ENCODE measurements at regions not wholly inside any gene's neighbourhood (a gene's known extent, or its start where the extent isn't known, plus 50 kb on each side); places are given as distances from the start of the nearest gene placed in this dataset.
A peak's percentile ranks its signal among the peaks of the same experiment; 100 is the strongest.

DNA sequence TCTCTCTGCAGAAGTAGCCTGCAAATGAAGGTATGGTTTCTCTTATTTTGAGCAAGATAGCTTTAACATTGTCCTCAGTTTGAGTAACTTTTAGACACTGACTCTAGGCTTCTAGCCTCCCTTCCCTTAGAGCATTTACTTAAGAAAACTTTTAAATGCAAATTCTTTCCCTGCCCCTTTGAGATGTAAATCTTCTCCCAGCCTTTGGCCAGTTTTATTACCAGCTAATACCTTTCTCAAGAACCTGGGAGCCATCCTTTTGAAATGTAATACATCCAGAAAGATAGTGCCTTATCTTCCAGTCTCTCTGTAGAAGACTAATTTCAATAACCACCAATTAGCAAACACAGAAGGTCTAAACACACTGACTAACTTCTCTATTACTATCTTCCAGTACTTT, 688.9 kb upstream of the CDH9 start:
- Histone ChIP-seq H3K4me2 (ENCODE audit: extremely low read depth, insufficient read depth, low read length) (no peak overlapping the region), H2AFZ (ENCODE audit: low read length) (no peak overlapping the region), H3K27me3 (ENCODE audit: control insufficient read depth, insufficient read depth, low read length) (no peaks in the 10 kb centered on the region), H4K20me1 (ENCODE audit: control insufficient read depth, extremely low read depth, insufficient read depth, low read length) (no peaks in the 10 kb centered on the region), H3K36me3 (ENCODE audit: control insufficient read depth, insufficient read depth, low read length) (no peaks in the 10 kb centered on the region), H3K9me3 (ENCODE audit: control insufficient read depth, insufficient read depth, low read depth, low read length) (no peaks in the 10 kb centered on the region), H3K4me1 (ENCODE audit: control insufficient read depth, extremely low read depth, insufficient read depth, low read length) (no peaks in the 10 kb centered on the region), H3K9ac (ENCODE audit: insufficient read depth, low read length) (no peak overlapping the region), H3K79me2 (ENCODE audit: control insufficient read depth, insufficient read depth, low read length) (no peaks in the 10 kb centered on the region), H3K27ac (ENCODE audit: insufficient read depth, low read length) (no peak overlapping the region), H3K4me3 (replicated peaks in 1 of 4; ENCODE audit: control extremely low read depth in 1 of 4, insufficient read depth in 1 of 4, low read depth in 3 of 4, low read length in 4 of 4) (no peak overlapping the region)
- no peak for DNase-seq (ENCODE audit: low read depth in 2 of 2)
- TF ChIP-seq, protein P1, sequence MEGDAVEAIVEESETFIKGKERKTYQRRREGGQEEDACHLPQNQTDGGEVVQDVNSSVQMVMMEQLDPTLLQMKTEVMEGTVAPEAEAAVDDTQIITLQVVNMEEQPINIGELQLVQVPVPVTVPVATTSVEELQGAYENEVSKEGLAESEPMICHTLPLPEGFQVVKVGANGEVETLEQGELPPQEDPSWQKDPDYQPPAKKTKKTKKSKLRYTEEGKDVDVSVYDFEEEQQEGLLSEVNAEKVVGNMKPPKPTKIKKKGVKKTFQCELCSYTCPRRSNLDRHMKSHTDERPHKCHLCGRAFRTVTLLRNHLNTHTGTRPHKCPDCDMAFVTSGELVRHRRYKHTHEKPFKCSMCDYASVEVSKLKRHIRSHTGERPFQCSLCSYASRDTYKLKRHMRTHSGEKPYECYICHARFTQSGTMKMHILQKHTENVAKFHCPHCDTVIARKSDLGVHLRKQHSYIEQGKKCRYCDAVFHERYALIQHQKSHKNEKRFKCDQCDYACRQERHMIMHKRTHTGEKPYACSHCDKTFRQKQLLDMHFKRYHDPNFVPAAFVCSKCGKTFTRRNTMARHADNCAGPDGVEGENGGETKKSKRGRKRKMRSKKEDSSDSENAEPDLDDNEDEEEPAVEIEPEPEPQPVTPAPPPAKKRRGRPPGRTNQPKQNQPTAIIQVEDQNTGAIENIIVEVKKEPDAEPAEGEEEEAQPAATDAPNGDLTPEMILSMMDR (conservative IDR thresholded peaks at IDR 0.05 in 1 of 2, IDR thresholded peaks at IDR 0.05 in 1 of 2; ENCODE audit: low read depth in 1 of 2, low read length in 2 of 2), result no peak
- no peak for TF ChIP-seq EZH2 (IDR thresholded peaks at IDR 0.05; ENCODE audit: low read length, missing control alignments)

DNA sequence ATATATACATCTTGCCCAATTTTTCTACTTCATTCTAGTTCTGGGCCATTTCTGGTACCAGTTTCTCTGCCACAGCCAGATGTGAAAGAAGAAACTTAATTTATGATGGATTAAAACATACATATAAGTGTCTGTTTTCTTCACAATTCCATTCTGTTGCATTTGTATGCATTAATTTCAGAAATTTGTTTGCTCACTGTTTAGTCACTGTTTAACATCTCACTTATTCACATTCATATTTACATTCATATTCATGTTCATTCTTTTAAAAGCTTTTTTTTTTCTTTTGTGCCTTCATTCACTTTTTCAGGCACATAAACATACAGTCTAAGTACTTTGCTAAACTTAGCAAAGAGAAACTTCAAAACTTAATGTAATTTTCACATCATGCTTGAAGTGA, 684.0 kb upstream of the CDH9 start:
- Histone ChIP-seq H4K20me1 (ENCODE audit: control insufficient read depth, extremely low read depth, insufficient read depth, low read length) (no peaks in the 10 kb centered on the region), H2AFZ (ENCODE audit: low read length) (no peak overlapping the region)

DNA sequence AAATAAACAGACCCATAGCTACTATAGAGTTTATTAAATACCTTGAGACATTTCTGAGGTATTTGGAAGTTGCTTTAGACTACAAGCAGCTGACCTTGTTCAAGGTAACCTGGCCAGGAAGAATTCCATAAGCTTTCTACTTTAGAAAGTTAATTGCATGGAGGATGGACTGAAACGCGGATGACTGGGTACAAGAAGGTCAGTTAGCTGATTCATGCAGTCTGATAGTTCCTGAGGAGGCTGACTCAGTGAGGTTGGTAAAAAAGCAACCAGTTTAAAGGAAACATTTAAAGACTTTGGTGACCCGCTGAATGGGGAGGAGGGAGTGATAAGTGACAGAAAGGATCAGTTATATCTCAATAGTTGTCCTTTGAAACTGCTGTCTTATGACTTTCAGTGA, 670.1 kb upstream of the CDH9 start:
- Histone ChIP-seq H3K36me3 (ENCODE audit: control insufficient read depth, insufficient read depth, low read length) (no peaks in the 10 kb centered on the region), H2AFZ (ENCODE audit: low read length) (no peak overlapping the region), H3K27me3 (ENCODE audit: control insufficient read depth, insufficient read depth, low read length) (no peaks in the 10 kb centered on the region), H3K4me2 (ENCODE audit: extremely low read depth, insufficient read depth, low read length) (no peak overlapping the region), H3K9ac (ENCODE audit: insufficient read depth, low read length) (no peak overlapping the region), H3K4me3 (replicated peaks in 1 of 4; ENCODE audit: control extremely low read depth in 1 of 4, insufficient read depth in 1 of 4, low read depth in 3 of 4, low read length in 4 of 4) (no peak overlapping the region), H3K4me1 (ENCODE audit: control insufficient read depth, extremely low read depth, insufficient read depth, low read length) (no peaks in the 10 kb centered on the region), H3K79me2 (ENCODE audit: control insufficient read depth, insufficient read depth, low read length) (no peaks in the 10 kb centered on the region), H3K27ac (ENCODE audit: insufficient read depth, low read length) (no peak overlapping the region), H4K20me1 (ENCODE audit: control insufficient read depth, extremely low read depth, insufficient read depth, low read length) (no peaks in the 10 kb centered on the region), H3K9me3 (ENCODE audit: control insufficient read depth, insufficient read depth, low read depth, low read length) (no peaks in the 10 kb centered on the region)
- peak in 1 of 2 donors; percentile 45 for DNase-seq (ENCODE audit: low read depth in 2 of 2)
- TF ChIP-seq, protein P1 (conservative IDR thresholded peaks at IDR 0.05 in 1 of 2, IDR thresholded peaks at IDR 0.05 in 1 of 2; ENCODE audit: low read depth in 1 of 2, low read length in 2 of 2), result no peak
- no peak for TF ChIP-seq EZH2 (IDR thresholded peaks at IDR 0.05; ENCODE audit: low read length, missing control alignments)

More for the DNA sequence above, 684.0 kb upstream of the CDH9 start:
- no peak overlapping the region for H3K9ac ChIP-seq (ENCODE audit: insufficient read depth, low read length)
- H3K36me3 ChIP-seq (ENCODE audit: control insufficient read depth, insufficient read depth, low read length), result no peaks in the 10 kb centered on the region
- no peak for DNase-seq (ENCODE audit: low read depth in 2 of 2)
- no peaks in the 10 kb centered on the region for H3K9me3 ChIP-seq (ENCODE audit: control insufficient read depth, insufficient read depth, low read depth, low read length)
- no peak overlapping the region for H3K4me2 ChIP-seq (ENCODE audit: extremely low read depth, insufficient read depth, low read length)
- H3K4me3 ChIP-seq (replicated peaks in 1 of 4; ENCODE audit: control extremely low read depth in 1 of 4, insufficient read depth in 1 of 4, low read depth in 3 of 4, low read length in 4 of 4), result no peak overlapping the region
- no peak for TF ChIP-seq EZH2 (IDR thresholded peaks at IDR 0.05; ENCODE audit: low read length, missing control alignments)
- TF ChIP-seq, protein P1 (conservative IDR thresholded peaks at IDR 0.05 in 1 of 2, IDR thresholded peaks at IDR 0.05 in 1 of 2; ENCODE audit: low read depth in 1 of 2, low read length in 2 of 2), result no peak
- H3K27me3 ChIP-seq (ENCODE audit: control insufficient read depth, insufficient read depth, low read length), result no peaks in the 10 kb centered on the region
- H3K79me2 ChIP-seq (ENCODE audit: control insufficient read depth, insufficient read depth, low read length), result no peaks in the 10 kb centered on the region
- no peak overlapping the region for H3K27ac ChIP-seq (ENCODE audit: insufficient read depth, low read length)
- H3K4me1 ChIP-seq (ENCODE audit: control insufficient read depth, extremely low read depth, insufficient read depth, low read length), result no peaks in the 10 kb centered on the region

Data from fibroblast of lung (primary cell).